PFSK-1 (cell line): ENCODE measurements at regions not wholly inside any gene's neighbourhood (a gene's known extent, or its start where the extent isn't known, plus 50 kb on each side); places are given as distances from the start of the nearest gene placed in this dataset.

Experiments
- FOXP2 ChIP-seq: optimal IDR thresholded peaks from 2 replicates; pipeline ENCODE3; 2011; ENCODE audit warnings: borderline replicate concordance, control low read depth, inconsistent platforms; ENCODE audit not compliant: insufficient read depth; ENCODE audit errors: extremely low read length, extremely low read depth
- POLR2AphosphoS5 ChIP-seq: IDR thresholded peaks from 2 replicates; pipeline ENCODE4 v1.6.1; 2012; ENCODE audit warnings: low read depth, mild to moderate bottlenecking, control low read depth, low read length, moderate library complexity
- REST ChIP-seq, 2 experiments: IDR thresholded peaks; 2 replicates each; pipeline versions ENCODE4 v1.6.1 to v1.8.0; 2011 to 2012; ENCODE audit warnings: low read depth in 2 of 2, low read length in 2 of 2, control low read depth in 1 of 2, inconsistent platforms in 1 of 2, mild to moderate bottlenecking in 1 of 2, moderate library complexity in 1 of 2; ENCODE audit not compliant: insufficient read depth in 1 of 2
- SIN3A ChIP-seq: IDR thresholded peaks from 2 replicates; pipeline ENCODE4 v1.6.1; 2012; ENCODE audit warnings: mild to moderate bottlenecking, low read length, moderate library complexity, borderline replicate concordance; ENCODE audit not compliant: insufficient read depth
- TAF1 ChIP-seq: IDR thresholded peaks from 2 replicates; pipeline ENCODE4 v1.6.1; 2012; ENCODE audit warnings: low read length, control low read depth, borderline replicate concordance; ENCODE audit not compliant: insufficient read depth

- no peak for TF ChIP-seq TAF1
Measured at GRCh38 chr6:105982761-105983540, 103.2 kb upstream of the PRDM1 start.

GRCh38 chr6:105981888-105982358 lies 104.2 kb upstream of the PRDM1 start:
- no peak for TF ChIP-seq REST (IDR thresholded peaks at IDR 0.05; ENCODE audit: insufficient read depth in 1 of 2, low read depth in 2 of 2, low read length in 2 of 2)
- TF ChIP-seq TAF1, result no peak
- TF ChIP-seq SIN3A, result no peak
- no peak for TF ChIP-seq POLR2AphosphoS5
- no peak for TF ChIP-seq FOXP2

- TF ChIP-seq REST (IDR thresholded peaks at IDR 0.05; ENCODE audit: insufficient read depth in 1 of 2, low read depth in 2 of 2, low read length in 2 of 2) (no peak), SIN3A (no peak), FOXP2 (no peak), POLR2AphosphoS5 (no peak), TAF1 (no peak)
Measured at GRCh38 chr6:105981002-105981887, 104.9 kb upstream of the PRDM1 start.

GRCh38 chr6:105978974-105979373 lies 107.2 kb upstream of the PRDM1 start:
- TF ChIP-seq REST (IDR thresholded peaks at IDR 0.05; ENCODE audit: insufficient read depth in 1 of 2, low read depth in 2 of 2, low read length in 2 of 2), result no peak
- TF ChIP-seq POLR2AphosphoS5, result no peak
- TF ChIP-seq SIN3A, result no peak
- TF ChIP-seq TAF1, result no peak
- TF ChIP-seq FOXP2, result no peak

GRCh38 chr6:105977934-105978504 lies 108.1 kb upstream of the PRDM1 start:
- TF ChIP-seq FOXP2, result no peak
- TF ChIP-seq TAF1, result no peak
- TF ChIP-seq REST (IDR thresholded peaks at IDR 0.05; ENCODE audit: insufficient read depth in 1 of 2, low read depth in 2 of 2, low read length in 2 of 2), result no peak
- no peak for TF ChIP-seq POLR2AphosphoS5
- no peak for TF ChIP-seq SIN3A
